ENCODE measurements at regions not wholly inside any gene's neighbourhood (a gene's known extent, or its start where the extent isn't known, plus 50 kb on each side); places are given as distances from the start of the nearest gene placed in this dataset.

GRCh38 chrX:69015156-69015555, 150.1 kb downstream of the PJA1 start:
- H3K36me3 Mint-ChIP-seq (ENCODE audit: low read depth), result no peaks in the 10 kb centered on the region
- H3K9me3 Mint-ChIP-seq, result peaks cover 3% of the 10 kb centered on the region
- DNase-seq (ENCODE audit: low read depth, low spot score), result no peak
- H3K4me3 Mint-ChIP-seq, result no peak overlapping the region
- TF ChIP-seq CTCF (conservative IDR thresholded peaks at IDR 0.05), result no peak
- no peaks in the 10 kb centered on the region for H3K27me3 Mint-ChIP-seq (ENCODE audit: low read depth)
- no peak overlapping the region for H3K27ac Mint-ChIP-seq (ENCODE audit: unreplicated experiment)
- no peaks in the 10 kb centered on the region for H3K4me1 Mint-ChIP-seq

DNA sequence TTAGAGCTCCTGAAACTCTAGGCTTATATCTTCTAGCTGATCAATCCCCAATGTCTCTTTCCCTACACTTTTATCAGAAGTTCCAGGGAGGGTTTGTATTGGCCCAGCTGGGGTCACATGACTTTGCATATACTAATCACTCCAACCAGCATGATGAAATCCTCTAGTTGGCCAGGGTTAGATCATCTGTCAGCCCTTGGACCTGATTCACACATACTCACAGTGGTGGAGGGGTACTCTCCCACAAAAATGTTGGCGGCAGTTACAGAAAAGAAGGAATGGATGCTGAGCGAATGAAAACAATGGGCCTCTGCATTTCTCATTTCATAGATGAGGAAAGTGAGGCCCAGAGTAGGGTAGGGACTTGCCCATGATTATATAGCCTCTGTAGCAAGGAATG, 151.1 kb downstream of the PJA1 start:
- Mint-ChIP-seq H3K9me3 (peaks cover 3% of the 10 kb centered on the region), H3K27me3 (ENCODE audit: low read depth) (no peaks in the 10 kb centered on the region), H3K36me3 (ENCODE audit: low read depth) (no peaks in the 10 kb centered on the region), H3K4me1 (no peaks in the 10 kb centered on the region), H3K4me3 (no peak overlapping the region), H3K27ac (ENCODE audit: unreplicated experiment) (no peak overlapping the region)
- no peak for TF ChIP-seq CTCF (conservative IDR thresholded peaks at IDR 0.05)
- no peak for DNase-seq (ENCODE audit: low read depth, low spot score)

DNA sequence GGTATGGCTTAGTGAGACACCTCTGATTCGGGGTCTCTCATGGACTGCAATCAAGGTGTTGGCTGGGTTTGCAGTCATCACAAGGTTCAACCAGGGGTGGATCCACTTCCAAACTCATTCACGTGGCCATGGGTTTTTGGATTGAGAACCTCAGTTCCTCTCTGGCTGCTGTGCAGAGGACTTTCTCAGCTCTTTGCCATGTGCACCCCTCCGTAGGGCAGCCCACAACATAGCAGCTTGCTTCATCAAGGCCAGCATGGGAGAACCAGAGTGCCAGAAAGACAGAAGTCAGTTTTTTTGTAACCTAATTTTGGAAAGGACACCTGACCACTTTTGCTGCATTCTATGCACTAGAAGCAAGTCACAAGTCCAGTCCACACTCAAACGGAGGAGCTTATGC, 154.9 kb downstream of the PJA1 start:
- Mint-ChIP-seq H3K4me3 (no peak overlapping the region), H3K27ac (ENCODE audit: unreplicated experiment) (no peak overlapping the region), H3K4me1 (no peaks in the 10 kb centered on the region), H3K9me3 (peaks cover 13% of the 10 kb centered on the region), H3K36me3 (ENCODE audit: low read depth) (peaks cover 2% of the 10 kb centered on the region), H3K27me3 (ENCODE audit: low read depth) (no peaks in the 10 kb centered on the region)
- TF ChIP-seq CTCF (conservative IDR thresholded peaks at IDR 0.05), result no peak
- no peak for DNase-seq (ENCODE audit: low read depth, low spot score)

DNA sequence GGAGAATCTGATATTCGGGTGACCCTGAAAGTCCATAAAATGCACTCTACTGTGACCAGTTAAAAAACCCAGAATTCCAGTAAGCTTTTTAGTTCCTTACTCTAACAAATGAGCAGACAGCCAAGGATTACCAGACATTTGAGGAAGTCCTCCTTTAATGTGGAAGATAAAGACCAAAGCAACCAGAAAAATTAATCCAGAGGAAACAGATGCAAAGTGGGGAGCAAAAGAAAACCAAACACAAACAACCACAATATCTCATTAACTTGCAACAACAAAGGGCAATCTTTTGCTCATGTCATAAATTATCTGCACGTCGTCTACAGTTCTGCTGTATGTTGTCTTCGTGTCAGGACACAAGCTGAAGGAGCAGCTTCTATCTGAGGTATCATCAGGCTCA, 164.4 kb downstream of the PJA1 start:
- no peaks in the 10 kb centered on the region for H3K27me3 Mint-ChIP-seq (ENCODE audit: low read depth)
- H3K4me1 Mint-ChIP-seq, result peaks cover 6% of the 10 kb centered on the region
- H3K9me3 Mint-ChIP-seq, result peaks cover 12% of the 10 kb centered on the region
- TF ChIP-seq CTCF (conservative IDR thresholded peaks at IDR 0.05), result no peak
- no peaks in the 10 kb centered on the region for H3K36me3 Mint-ChIP-seq (ENCODE audit: low read depth)
- no peak for DNase-seq (ENCODE audit: low read depth, low spot score)
- no peak overlapping the region for H3K4me3 Mint-ChIP-seq
- H3K27ac Mint-ChIP-seq (ENCODE audit: unreplicated experiment), result no peak overlapping the region

- Mint-ChIP-seq H3K4me1 (peaks cover 14% of the 10 kb centered on the region), H3K27me3 (ENCODE audit: low read depth) (no peaks in the 10 kb centered on the region), H3K27ac (ENCODE audit: unreplicated experiment) (no peak overlapping the region), H3K9me3 (peaks cover 8% of the 10 kb centered on the region), H3K4me3 (no peak overlapping the region), H3K36me3 (ENCODE audit: low read depth) (no peaks in the 10 kb centered on the region)
- no peak for DNase-seq (ENCODE audit: low read depth, low spot score)
- no peak for TF ChIP-seq CTCF (conservative IDR thresholded peaks at IDR 0.05)
Observed at GRCh38 chrX:68999931-69000330, 165.3 kb downstream of the PJA1 start.

DNA sequence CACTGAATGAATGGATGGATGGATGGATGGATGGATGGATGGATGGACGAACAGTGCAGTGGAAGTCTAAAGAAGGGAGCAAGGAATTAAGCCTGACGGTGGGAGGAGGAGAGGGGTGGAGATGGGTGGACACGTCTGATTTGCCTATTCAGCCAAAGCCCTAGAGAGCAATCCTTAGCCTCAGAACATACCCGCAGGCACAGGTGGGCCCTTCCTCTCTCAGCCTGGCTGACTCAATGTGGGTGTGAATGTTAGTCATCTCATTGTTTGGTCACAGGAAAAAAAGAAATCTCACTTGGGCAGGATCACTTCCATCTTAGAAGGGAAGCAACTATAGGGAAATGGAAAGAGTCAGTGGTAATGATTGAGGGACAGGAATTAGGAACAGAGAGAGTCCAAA, 165.9 kb downstream of the PJA1 start:
- Mint-ChIP-seq H3K9me3 (peaks cover 5% of the 10 kb centered on the region), H3K27me3 (ENCODE audit: low read depth) (no peaks in the 10 kb centered on the region), H3K4me3 (no peak overlapping the region), H3K36me3 (ENCODE audit: low read depth) (no peaks in the 10 kb centered on the region), H3K27ac (ENCODE audit: unreplicated experiment) (no peak overlapping the region), H3K4me1 (peaks cover 14% of the 10 kb centered on the region)
- DNase-seq (ENCODE audit: low read depth, low spot score), result no peak
- no peak for TF ChIP-seq CTCF (conservative IDR thresholded peaks at IDR 0.05)
